Gastroesophageal sphincter (tissue), 3 donors: ENCODE measurements at regions not wholly inside any gene's neighbourhood (a gene's known extent, or its start where the extent isn't known, plus 50 kb on each side); places are given as distances from the start of the nearest gene placed in this dataset.

ENCODE experiments used
- CTCF ChIP-seq, 4 experiments: fragments of 200-600 bp in 2 of 4; fragments of 450-650 bp in 2 of 4; sonication (generic) in 1 of 4; IDR thresholded peaks; one replicate each; pipeline ENCODE4 v1.5.1; 2017 to 2019; ENCODE audit warnings: antibody characterized with exemption in 4 of 4, mild to moderate bottlenecking in 2 of 4, moderate library complexity in 2 of 4
- POLR2A ChIP-seq, 2 donors: fragments of 450-650 bp; IDR thresholded peaks; one replicate each; pipeline ENCODE4 v1.6.1; 2017; ENCODE audit warnings: antibody characterized with exemption in 2 of 2, mild to moderate bottlenecking in 2 of 2, moderate library complexity in 1 of 2
- POLR2AphosphoS5 ChIP-seq: sonication (generic); formaldehyde crosslinking; IDR thresholded peaks from one replicate; pipeline ENCODE4 v1.6.1; 2017; ENCODE audit warnings: antibody characterized with exemption

- TF ChIP-seq POLR2A (IDR thresholded peaks at IDR 0.05) (no peak), POLR2AphosphoS5 (no peak), CTCF (IDR thresholded peaks at IDR 0.05) (no peak)
Observed at GRCh38 chr2:76387294-76387693, 676.6 kb upstream of the GCFC2 start.
